Right atrium auricular region (tissue), 2 donors: ENCODE measurements at regions not wholly inside any gene's neighbourhood (a gene's known extent, or its start where the extent isn't known, plus 50 kb on each side); places are given as distances from the start of the nearest gene placed in this dataset.

Source experiments
- DNase-seq: peaks from one replicate; pipeline ENCODE4 v3.0.0-alpha.2; 2019; ENCODE audit warnings: low spot score
- H3K27ac ChIP-seq, 2 donors: fragments of 200-600 bp; sonication (generic); 1 replicate in 1 of 2; 2 replicates in 1 of 2; pipeline ENCODE4 v1.5.1; 2016 to 2019
- H3K27me3 ChIP-seq, 2 donors: fragments of 200-600 bp; sonication (generic); one replicate each; pipeline versions ENCODE4 v1.5.1 to v1.6.0; 2017 to 2019
- H3K36me3 ChIP-seq: fragments of 200-600 bp; sonication (generic); one replicate; pipeline ENCODE4 v1.5.1; 2016
- H3K4me1 ChIP-seq, 2 donors: fragments of 200-600 bp; sonication (generic); one replicate each; pipeline versions ENCODE4 v1.5.1 to v1.6.0; 2017 to 2019
- H3K4me3 ChIP-seq, 2 donors: fragments of 200-600 bp; sonication (generic); 1 replicate in 1 of 2; 2 replicates in 1 of 2; pipeline ENCODE4 v1.5.1; 2017 to 2019; ENCODE audit warnings: mild to moderate bottlenecking in 1 of 2, moderate library complexity in 1 of 2
- H3K9me3 ChIP-seq, 2 donors: fragments of 200-600 bp; sonication (generic); one replicate each; pipeline ENCODE4 v1.5.1; 2019
- TF ChIP-seq, protein P1 (sequence below), 2 donors: fragments of 200-600 bp; sonication (generic); IDR thresholded peaks; one replicate each; pipeline ENCODE4 v1.5.1; 2019; ENCODE audit warnings: antibody characterized with exemption in 2 of 2

DNA sequence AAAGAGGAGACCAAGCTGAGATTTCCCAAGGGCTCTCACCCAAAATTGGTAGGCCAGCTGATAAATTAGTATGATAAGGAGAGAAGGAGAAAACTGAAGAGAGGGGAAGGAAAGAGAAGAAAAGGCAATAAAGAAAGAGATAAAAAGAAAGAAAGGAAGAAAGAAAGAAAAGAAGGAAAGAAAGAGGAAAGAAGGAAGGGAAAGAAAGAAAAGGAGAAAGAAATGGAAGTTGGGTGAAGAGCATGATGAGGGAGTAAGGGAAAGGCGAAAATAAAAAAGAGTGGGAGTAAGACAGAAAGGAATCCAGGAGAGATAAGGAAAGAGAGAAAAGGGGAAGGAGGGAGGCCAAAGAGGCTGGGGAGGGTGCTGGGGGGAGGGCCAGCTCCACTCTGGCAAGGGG is 95.4 kb downstream of the MRM1 start:
- Histone ChIP-seq H3K27me3 (no peaks in the 10 kb centered on the region), H3K27ac (no peak overlapping the region), H3K36me3 (no peaks in the 10 kb centered on the region), H3K4me3 (no peak overlapping the region), H3K9me3 (no peaks in the 10 kb centered on the region), H3K4me1 (no peaks in the 10 kb centered on the region)
- no peak for DNase-seq
- TF ChIP-seq, protein P1, sequence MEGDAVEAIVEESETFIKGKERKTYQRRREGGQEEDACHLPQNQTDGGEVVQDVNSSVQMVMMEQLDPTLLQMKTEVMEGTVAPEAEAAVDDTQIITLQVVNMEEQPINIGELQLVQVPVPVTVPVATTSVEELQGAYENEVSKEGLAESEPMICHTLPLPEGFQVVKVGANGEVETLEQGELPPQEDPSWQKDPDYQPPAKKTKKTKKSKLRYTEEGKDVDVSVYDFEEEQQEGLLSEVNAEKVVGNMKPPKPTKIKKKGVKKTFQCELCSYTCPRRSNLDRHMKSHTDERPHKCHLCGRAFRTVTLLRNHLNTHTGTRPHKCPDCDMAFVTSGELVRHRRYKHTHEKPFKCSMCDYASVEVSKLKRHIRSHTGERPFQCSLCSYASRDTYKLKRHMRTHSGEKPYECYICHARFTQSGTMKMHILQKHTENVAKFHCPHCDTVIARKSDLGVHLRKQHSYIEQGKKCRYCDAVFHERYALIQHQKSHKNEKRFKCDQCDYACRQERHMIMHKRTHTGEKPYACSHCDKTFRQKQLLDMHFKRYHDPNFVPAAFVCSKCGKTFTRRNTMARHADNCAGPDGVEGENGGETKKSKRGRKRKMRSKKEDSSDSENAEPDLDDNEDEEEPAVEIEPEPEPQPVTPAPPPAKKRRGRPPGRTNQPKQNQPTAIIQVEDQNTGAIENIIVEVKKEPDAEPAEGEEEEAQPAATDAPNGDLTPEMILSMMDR (IDR thresholded peaks at IDR 0.05): no peak

GRCh38 chr17:36697903-36698530 is 96.6 kb downstream of the MRM1 start:
- no peaks in the 10 kb centered on the region for H3K27me3 ChIP-seq
- H3K4me1 ChIP-seq: no peaks in the 10 kb centered on the region

GRCh38 chr17:36701429-36702099 is 100.2 kb downstream of the MRM1 start:
- no peak overlapping the region for H3K27ac ChIP-seq
- no peak for DNase-seq
- H3K4me3 ChIP-seq: no peak overlapping the region
- H3K27me3 ChIP-seq: peaks cover 0 to 4% of the 10 kb centered on the region in 2 donors
- TF ChIP-seq, protein P1 (IDR thresholded peaks at IDR 0.05): no peak
- H3K36me3 ChIP-seq: no peaks in the 10 kb centered on the region
- no peaks in the 10 kb centered on the region for H3K4me1 ChIP-seq
- no peaks in the 10 kb centered on the region for H3K9me3 ChIP-seq

More at GRCh38 chr17:36697903-36698530, 96.6 kb downstream of the MRM1 start:
- Histone ChIP-seq H3K36me3 (no peaks in the 10 kb centered on the region), H3K27ac (no peak overlapping the region), H3K9me3 (no peaks in the 10 kb centered on the region), H3K4me3 (no peak overlapping the region)
- TF ChIP-seq, protein P1 (IDR thresholded peaks at IDR 0.05): no peak
- DNase-seq: no peak

- DNase-seq: no peak
- TF ChIP-seq, protein P1 (IDR thresholded peaks at IDR 0.05): no peak
- H3K27ac ChIP-seq: no peak overlapping the region
- H3K4me1 ChIP-seq: no peaks in the 10 kb centered on the region
- no peak overlapping the region for H3K4me3 ChIP-seq
- peaks cover 0 to 4% of the 10 kb centered on the region in 2 donors for H3K27me3 ChIP-seq
- H3K36me3 ChIP-seq: no peaks in the 10 kb centered on the region
- no peaks in the 10 kb centered on the region for H3K9me3 ChIP-seq
These were observed 101.3 kb downstream of the MRM1 start for GRCh38 chr17:36702636-36703035.

- TF ChIP-seq, protein P1 (IDR thresholded peaks at IDR 0.05): no peak
- Histone ChIP-seq H3K4me1 (no peaks in the 10 kb centered on the region), H3K27me3 (peaks cover 0 to 4% of the 10 kb centered on the region in 2 donors), H3K27ac (no peak overlapping the region), H3K9me3 (no peaks in the 10 kb centered on the region), H3K4me3 (peak overlapping the region in 1 of 2 donors; percentile 19), H3K36me3 (no peaks in the 10 kb centered on the region)
- DNase-seq: no peak
These were observed 102.5 kb downstream of the MRM1 start for GRCh38 chr17:36703860-36704266.
